Breast epithelium (tissue), 4 donors: ENCODE measurements at regions not wholly inside any gene's neighbourhood (a gene's known extent, or its start where the extent isn't known, plus 50 kb on each side); places are given as distances from the start of the nearest gene placed in this dataset.
"Not testable (repeated sequence)": the region's sequence is repeated elsewhere in the genome, so short reads cannot be mapped to it uniquely, and the experiment has no call there.

Experiments used
- DNase-seq, 2 donors: peaks; one replicate each; pipeline ENCODE4 v3.0.0-alpha.2; 2019; ENCODE audit warnings: low spot score in 2 of 2
- H3K27ac ChIP-seq, 2 donors: fragments of 200-600 bp; sonication (generic) in 1 of 2; one replicate each; pipeline ENCODE4 v1.5.1; 2016 to 2019; ENCODE audit warnings: mild to moderate bottlenecking in 1 of 2
- H3K27me3 ChIP-seq, 2 donors: fragments of 200-600 bp; sonication (generic) in 1 of 2; one replicate each; pipeline versions ENCODE4 v1.5.1 to v1.6.0; 2017 to 2019; ENCODE audit warnings: control low read depth in 1 of 2, mild to moderate bottlenecking in 1 of 2
- H3K36me3 ChIP-seq: fragments of 200-600 bp; one replicate; pipeline ENCODE4 v1.5.1; 2019
- H3K4me1 ChIP-seq, 2 donors: fragments of 200-600 bp; sonication (generic); one replicate each; pipeline ENCODE4 v1.5.1; 2016 to 2019; ENCODE audit warnings: control low read depth in 1 of 2
- H3K4me3 ChIP-seq, 3 donors: fragments of 200-600 bp; sonication (generic); 1 replicate in 2 of 3; 2 replicates in 1 of 3; pipeline ENCODE4 v1.5.1; 2016 to 2019; ENCODE audit warnings: mild to moderate bottlenecking in 3 of 3, moderate library complexity in 2 of 3
- H3K9me3 ChIP-seq, 2 donors: fragments of 200-600 bp; sonication (generic) in 1 of 2; one replicate each; pipeline ENCODE4 v1.5.1; 2016 to 2019; ENCODE audit warnings: control low read depth in 1 of 2
- CTCF ChIP-seq, 3 donors: fragments of 450-650 bp; IDR thresholded peaks; one replicate each; pipeline ENCODE4 v1.5.1; 2016 to 2017; ENCODE audit warnings: antibody characterized with exemption in 3 of 3, mild to moderate bottlenecking in 3 of 3, moderate library complexity in 3 of 3
- POLR2A ChIP-seq: fragments of 450-650 bp; IDR thresholded peaks from one replicate; pipeline ENCODE4 v1.6.1; 2016; ENCODE audit warnings: antibody characterized with exemption, mild to moderate bottlenecking, moderate library complexity
- POLR2AphosphoS5 ChIP-seq, 3 donors: sonication (generic); formaldehyde crosslinking; IDR thresholded peaks; one replicate each; pipeline ENCODE4 v1.6.1; 2017; ENCODE audit warnings: antibody characterized with exemption in 3 of 3
- intact Hi-C: fragments of 100-400 bp; cut with DNase I; formaldehyde crosslinking; loops from one replicate; pipeline ENCODE4 v1.15.1; 2023; ENCODE audit warnings: low total_unique reads

DNA sequence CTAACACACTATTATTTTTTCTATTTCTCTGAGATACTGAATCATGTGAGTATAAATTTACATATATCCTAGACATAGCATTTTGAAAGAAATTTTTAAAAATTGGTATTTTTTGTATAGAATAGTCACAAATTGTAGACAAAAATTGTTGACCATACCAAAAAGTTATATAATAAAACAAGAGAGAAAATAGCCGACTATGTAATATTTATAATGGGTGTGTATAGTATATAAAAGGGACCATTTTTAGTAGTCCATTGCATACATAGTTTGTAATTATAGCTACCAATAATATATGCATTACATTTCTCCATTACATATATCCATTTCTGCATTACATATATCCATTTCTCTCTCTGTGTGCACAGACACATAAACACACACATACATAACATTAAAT is 590.2 kb downstream of the TMTC2 start:
- Histone ChIP-seq H3K27ac (no peak overlapping the region), H3K4me3 (no peak overlapping the region), H3K9me3 (no peaks in the 10 kb centered on the region), H3K4me1 (no peaks in the 10 kb centered on the region), H3K27me3 (no peaks in the 10 kb centered on the region), H3K36me3 (no peaks in the 10 kb centered on the region)
- no peak for DNase-seq
- TF ChIP-seq POLR2AphosphoS5 (IDR thresholded peaks at IDR 0.05): no peak
- TF ChIP-seq POLR2A: no peak
- no peak for TF ChIP-seq CTCF (IDR thresholded peaks at IDR 0.05)
- intact Hi-C loops: no loop called here

- no peak overlapping the region for H3K27ac ChIP-seq
- H3K36me3 ChIP-seq: no peaks in the 10 kb centered on the region
- DNase-seq: no peak
- intact Hi-C loops: no loop called here
- H3K9me3 ChIP-seq: peaks cover 0 to 8% of the 10 kb centered on the region in 2 donors
- H3K4me3 ChIP-seq: no peak overlapping the region
- no peaks in the 10 kb centered on the region for H3K4me1 ChIP-seq
- H3K27me3 ChIP-seq: no peaks in the 10 kb centered on the region
- TF ChIP-seq POLR2AphosphoS5 (IDR thresholded peaks at IDR 0.05) (no peak), POLR2A (no peak), CTCF (IDR thresholded peaks at IDR 0.05) (no peak)
These were observed 584.5 kb downstream of the TMTC2 start for GRCh38 chr12:83271201-83271600.

GRCh38 chr12:83265808-83266207 is 579.1 kb downstream of the TMTC2 start:
- H3K9me3 ChIP-seq: peaks cover 0 to 8% of the 10 kb centered on the region in 2 donors
- no peaks in the 10 kb centered on the region for H3K27me3 ChIP-seq
- no peaks in the 10 kb centered on the region for H3K36me3 ChIP-seq
- H3K4me1 ChIP-seq: no peaks in the 10 kb centered on the region
- intact Hi-C loops: no loop called here
- no peak overlapping the region for H3K27ac ChIP-seq
- no peak for DNase-seq
- TF ChIP-seq CTCF (IDR thresholded peaks at IDR 0.05): no peak
- no peak for TF ChIP-seq POLR2AphosphoS5 (IDR thresholded peaks at IDR 0.05)
- no peak for TF ChIP-seq POLR2A
- H3K4me3 ChIP-seq: no peak overlapping the region

DNA sequence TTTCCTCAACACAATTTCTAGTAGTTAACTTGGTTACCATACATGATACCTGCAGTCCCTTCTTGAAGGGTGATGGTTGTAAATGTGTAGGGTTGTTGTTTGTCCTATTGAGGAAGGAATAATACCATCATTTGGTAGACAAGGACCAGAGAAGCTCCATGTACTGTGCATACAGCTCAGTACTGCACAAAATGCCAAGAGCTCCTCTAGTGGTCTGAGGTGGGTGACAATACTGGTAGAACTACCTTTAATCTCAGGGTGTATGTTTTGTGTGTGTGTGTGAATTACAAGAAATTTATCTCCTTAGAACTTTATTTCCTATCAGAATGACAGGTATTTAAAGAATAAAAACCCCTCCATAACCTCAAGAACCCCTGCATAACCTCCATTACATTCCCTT is 575.3 kb downstream of the TMTC2 start:
- Histone ChIP-seq H3K27ac (no peak overlapping the region), H3K27me3 (no peaks in the 10 kb centered on the region), H3K4me3 (no peak overlapping the region), H3K9me3 (no peaks in the 10 kb centered on the region), H3K36me3 (no peaks in the 10 kb centered on the region), H3K4me1 (no peaks in the 10 kb centered on the region)
- no peak for TF ChIP-seq POLR2AphosphoS5 (IDR thresholded peaks at IDR 0.05)
- TF ChIP-seq POLR2A: no peak
- TF ChIP-seq CTCF (IDR thresholded peaks at IDR 0.05): no peak
- intact Hi-C loops: no loop called here
- DNase-seq: no peak

DNA sequence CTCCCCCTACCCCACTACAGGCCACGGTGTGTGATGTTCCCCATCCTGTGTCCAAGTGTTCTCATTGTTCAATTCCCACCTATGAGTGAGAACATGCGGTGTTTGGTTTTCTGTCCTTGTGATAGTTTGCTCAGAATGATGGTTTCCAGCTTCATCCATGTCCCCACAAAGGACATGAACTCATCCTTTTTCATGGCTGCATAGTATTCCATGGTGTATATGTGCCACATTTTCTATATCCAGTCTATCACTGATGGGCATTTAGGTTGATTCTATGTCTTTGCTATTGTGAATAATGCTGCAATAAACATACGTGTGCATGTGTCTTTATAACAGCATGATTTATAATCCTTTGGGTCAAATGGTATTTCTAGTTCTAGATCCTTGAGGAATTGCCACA is 573.4 kb downstream of the TMTC2 start:
- H3K4me3 ChIP-seq, H3K27me3 ChIP-seq, H3K9me3 ChIP-seq, H3K4me1 ChIP-seq, DNase-seq, intact Hi-C loops, H3K27ac ChIP-seq, H3K36me3 ChIP-seq: not testable (repeated sequence)

DNA sequence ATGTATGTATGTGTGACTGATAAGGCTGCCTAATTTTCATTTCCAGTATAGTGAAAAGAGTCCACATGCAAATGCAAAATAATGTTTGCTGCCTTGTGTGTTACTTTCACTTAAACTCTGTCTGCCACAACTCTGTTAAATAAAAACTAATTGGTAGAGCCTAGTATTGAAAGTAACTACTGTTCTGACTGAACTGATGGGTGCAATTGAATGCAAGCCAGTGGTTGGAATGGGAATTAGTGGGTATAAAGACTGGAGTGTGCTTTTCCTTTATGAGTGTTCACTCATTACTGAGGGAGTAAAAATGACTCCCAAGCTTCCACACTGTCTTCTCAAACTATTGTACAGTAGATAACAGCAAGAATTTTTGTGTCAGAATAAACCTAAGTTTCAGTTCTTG is 571.0 kb downstream of the TMTC2 start:
- H3K4me1 ChIP-seq: no peaks in the 10 kb centered on the region
- peaks cover 0 to 4% of the 10 kb centered on the region in 2 donors for H3K9me3 ChIP-seq
- no peaks in the 10 kb centered on the region for H3K27me3 ChIP-seq
- no peaks in the 10 kb centered on the region for H3K36me3 ChIP-seq
- TF ChIP-seq CTCF (IDR thresholded peaks at IDR 0.05): no peak
- no peak for TF ChIP-seq POLR2A
- TF ChIP-seq POLR2AphosphoS5 (IDR thresholded peaks at IDR 0.05): no peak
- H3K4me3 ChIP-seq: no peak overlapping the region
- no peak for DNase-seq
- intact Hi-C loops: no loop called here
- H3K27ac ChIP-seq: no peak overlapping the region
